Erythroblast (primary cell): ENCODE measurements at regions not wholly inside any gene's neighbourhood (a gene's known extent, or its start where the extent isn't known, plus 50 kb on each side); places are given as distances from the start of the nearest gene placed in this dataset.

Experiments used
- GATA1 ChIP-seq: IDR thresholded peaks from 2 replicates; pipeline ENCODE4 v1.6.1; 2011; ENCODE audit warnings: low read depth, mild to moderate bottlenecking, control low read depth, low read length, moderate library complexity
- POLR2A ChIP-seq: IDR thresholded peaks from 2 replicates; pipeline ENCODE4 v1.6.1; 2011; ENCODE audit warnings: mild to moderate bottlenecking, low read length

DNA sequence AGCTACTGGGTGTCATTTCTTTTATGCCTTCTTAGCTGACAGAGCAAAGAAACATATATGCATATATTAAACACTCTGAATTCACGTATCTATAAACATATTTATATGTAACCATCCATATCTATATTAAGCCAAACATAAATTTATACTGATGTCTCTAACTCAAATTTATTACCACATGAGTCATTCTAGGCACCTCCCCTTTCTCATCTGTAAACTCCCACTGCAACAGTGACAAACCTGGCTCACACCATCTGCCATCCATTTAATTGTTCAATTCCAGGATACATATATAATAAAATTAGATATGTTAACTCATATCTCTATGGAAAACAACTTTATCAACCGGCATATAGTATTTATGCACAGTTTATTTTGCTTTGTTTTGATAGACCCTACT is 722.3 kb downstream of the SORCS1 start:
- TF ChIP-seq POLR2A (no peak), GATA1 (no peak)
